ENCODE measurements at regions not wholly inside any gene's neighbourhood (a gene's known extent, or its start where the extent isn't known, plus 50 kb on each side); places are given as distances from the start of the nearest gene placed in this dataset.

DNA sequence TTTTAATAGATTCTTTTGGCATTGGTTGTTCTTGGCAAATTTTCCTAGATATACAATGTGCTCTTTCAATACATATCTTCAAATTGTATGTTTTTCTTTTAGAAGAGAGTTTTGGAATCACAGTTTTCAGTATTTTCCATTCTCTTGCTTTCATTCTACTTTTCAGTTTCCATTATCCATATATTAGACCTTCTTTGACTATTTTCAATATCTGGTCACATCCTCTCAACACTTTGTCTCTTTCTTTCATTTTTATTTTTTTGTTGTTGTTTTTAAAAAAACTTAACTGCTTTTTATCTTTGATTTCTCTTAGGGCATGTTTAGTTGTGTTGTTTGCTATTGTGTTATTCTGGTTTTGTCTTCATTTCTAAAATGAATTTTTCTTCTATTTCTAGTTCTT is 59.9 kb upstream of the CLMN start:
- Histone ChIP-seq H3K4me1 (ENCODE audit: control insufficient read depth, extremely low read depth, insufficient read depth, low read length) (no peaks in the 10 kb centered on the region), H3K9me1 (replicated peaks; ENCODE audit: control insufficient read depth, extremely low read depth, insufficient read depth, low read length) (no peaks in the 10 kb centered on the region), H3K27ac (ENCODE audit: insufficient read depth, low read depth, low read length) (no peak overlapping the region), H2AFZ (ENCODE audit: low read depth, low read length) (no peak overlapping the region), H3K9me3 (replicated peaks; ENCODE audit: control insufficient read depth, insufficient read depth, low read length) (no peaks in the 10 kb centered on the region), H3K36me3 (ENCODE audit: control insufficient read depth in 2 of 2, extremely low read depth in 1 of 2, insufficient read depth in 2 of 2, low read length in 2 of 2) (no peaks in the 10 kb centered on the region), H3K4me2 (ENCODE audit: insufficient read depth, low read length) (no peak overlapping the region), H3K27me3 (ENCODE audit: control insufficient read depth in 2 of 2, insufficient read depth in 2 of 2, low read length in 2 of 2) (peaks cover 0 to 2% of the 10 kb centered on the region in 2 experiments), H3K4me3 (replicated peaks in 1 of 3; ENCODE audit: insufficient read depth in 1 of 3, low read depth in 1 of 3, low read length in 3 of 3) (no peak overlapping the region), H3K9ac (replicated peaks; ENCODE audit: extremely low read depth, insufficient read depth, low read length) (no peak overlapping the region), H4K20me1 (replicated peaks; ENCODE audit: control insufficient read depth, extremely low read depth, insufficient read depth, low read length) (no peaks in the 10 kb centered on the region), H3K79me2 (ENCODE audit: control insufficient read depth, insufficient read depth, low read length) (no peaks in the 10 kb centered on the region)
- ChIA-PET POLR2A (interaction anchor here (0.6 to 0.7 kb wide), 2 partner anchors 89 to 298 kb away, joined by 3 to 4 read pairs; no protein-coding TSS in a partner anchor), CTCF (interaction anchor here (0.7 to 1.1 kb wide), 2 partner anchors 18 to 1717 kb away, joined by 3 to 4 read pairs; no protein-coding TSS in a partner anchor)
- no peak for FAIRE-seq
- TF ChIP-seq, protein P1, sequence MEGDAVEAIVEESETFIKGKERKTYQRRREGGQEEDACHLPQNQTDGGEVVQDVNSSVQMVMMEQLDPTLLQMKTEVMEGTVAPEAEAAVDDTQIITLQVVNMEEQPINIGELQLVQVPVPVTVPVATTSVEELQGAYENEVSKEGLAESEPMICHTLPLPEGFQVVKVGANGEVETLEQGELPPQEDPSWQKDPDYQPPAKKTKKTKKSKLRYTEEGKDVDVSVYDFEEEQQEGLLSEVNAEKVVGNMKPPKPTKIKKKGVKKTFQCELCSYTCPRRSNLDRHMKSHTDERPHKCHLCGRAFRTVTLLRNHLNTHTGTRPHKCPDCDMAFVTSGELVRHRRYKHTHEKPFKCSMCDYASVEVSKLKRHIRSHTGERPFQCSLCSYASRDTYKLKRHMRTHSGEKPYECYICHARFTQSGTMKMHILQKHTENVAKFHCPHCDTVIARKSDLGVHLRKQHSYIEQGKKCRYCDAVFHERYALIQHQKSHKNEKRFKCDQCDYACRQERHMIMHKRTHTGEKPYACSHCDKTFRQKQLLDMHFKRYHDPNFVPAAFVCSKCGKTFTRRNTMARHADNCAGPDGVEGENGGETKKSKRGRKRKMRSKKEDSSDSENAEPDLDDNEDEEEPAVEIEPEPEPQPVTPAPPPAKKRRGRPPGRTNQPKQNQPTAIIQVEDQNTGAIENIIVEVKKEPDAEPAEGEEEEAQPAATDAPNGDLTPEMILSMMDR (IDR thresholded peaks at IDR 0.05; ENCODE audit: extremely low read depth in 1 of 2, insufficient read depth in 1 of 2, low read depth in 1 of 2, low read length in 2 of 2), result no peak
- no peak for TF ChIP-seq JUN (IDR thresholded peaks at IDR 0.05; ENCODE audit: borderline replicate concordance, insufficient read depth, insufficient read length, low read depth)
- no peak for TF ChIP-seq GATA2 (IDR thresholded peaks at IDR 0.05; ENCODE audit: insufficient read depth, insufficient read length, low read depth, low read length)
- no peak for TF ChIP-seq POLR2A (IDR thresholded peaks at IDR 0.05; ENCODE audit: low read depth, low read length)
- no peak for TF ChIP-seq POLR2AphosphoS5 (IDR thresholded peaks at IDR 0.05; ENCODE audit: insufficient read depth, low read depth, low read length)
- TF ChIP-seq FOS (IDR thresholded peaks at IDR 0.05; ENCODE audit: borderline replicate concordance, insufficient read depth, low read length), result no peak
- no peak for TF ChIP-seq EZH2 (IDR thresholded peaks at IDR 0.05; ENCODE audit: borderline replicate concordance, low read depth, low read length, severe bottlenecking)
- TF ChIP-seq, protein P2, sequence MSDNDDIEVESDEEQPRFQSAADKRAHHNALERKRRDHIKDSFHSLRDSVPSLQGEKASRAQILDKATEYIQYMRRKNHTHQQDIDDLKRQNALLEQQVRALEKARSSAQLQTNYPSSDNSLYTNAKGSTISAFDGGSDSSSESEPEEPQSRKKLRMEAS (IDR thresholded peaks at IDR 0.05; ENCODE audit: insufficient read depth, insufficient read length), result no peak
- TF ChIP-seq MYC (IDR thresholded peaks at IDR 0.05; ENCODE audit: low read depth, low read length), result no peak
- DNase-seq (ENCODE audit: low read depth, low spot score), result no peak
- dilution Hi-C loops (cut with MboI; ENCODE audit: extremely low pct_ligation_motif_present, low sequenced_read_pairs) (no loop called here), intact Hi-C loops (cut with micrococcal nuclease) (no loop called here)
- no TSS peak for BruUV-seq (replicated peaks)

All from endothelial cell of umbilical vein (primary cell).